OCI-M2 (cell line): ENCODE measurements at regions not wholly inside any gene's neighbourhood (a gene's known extent, or its start where the extent isn't known, plus 50 kb on each side); places are given as distances from the start of the nearest gene placed in this dataset.

Experiments used
- DNase-seq: peaks from one replicate; lab custom pipeline; 2025; ENCODE audit not compliant: unreplicated experiment; lab: John Stamatoyannopoulos, UW

GRCh38 chr2:120948662-120949011, 213.0 kb downstream of the GLI2 start:
- no peak for DNase-seq

GRCh38 chr2:120949027-120949956, 213.6 kb downstream of the GLI2 start:
- DNase-seq = no peak

GRCh38 chr2:120949957-120950590, 214.4 kb downstream of the GLI2 start:
- DNase-seq = no peak

- no peak for DNase-seq
Measured at GRCh38 chr2:120951693-120952092, 216.0 kb downstream of the GLI2 start.

- DNase-seq = no peak
Measured at GRCh38 chr2:120952318-120952717, 216.7 kb downstream of the GLI2 start.

- DNase-seq = no peak
Measured at GRCh38 chr2:120953066-120953756, 217.5 kb downstream of the GLI2 start.

- DNase-seq = no peak
Measured at GRCh38 chr2:120953843-120954584, 218.3 kb downstream of the GLI2 start.

- no peak for DNase-seq
Measured at GRCh38 chr2:120954939-120955338, 219.3 kb downstream of the GLI2 start.

GRCh38 chr2:120955427-120955826, 219.8 kb downstream of the GLI2 start:
- no peak for DNase-seq

GRCh38 chr2:120956486-120957156, 221.0 kb downstream of the GLI2 start:
- no peak for DNase-seq

- DNase-seq = no peak
Measured at GRCh38 chr2:120957905-120958304, 222.2 kb downstream of the GLI2 start.

- DNase-seq = no peak
Measured at GRCh38 chr2:120958623-120959366, 223.1 kb downstream of the GLI2 start.

GRCh38 chr2:120959426-120959825, 223.8 kb downstream of the GLI2 start:
- no peak for DNase-seq

GRCh38 chr2:120960770-120961366, 225.2 kb downstream of the GLI2 start:
- DNase-seq = no peak

- DNase-seq = no peak
Measured at GRCh38 chr2:120961396-120961795, 225.7 kb downstream of the GLI2 start.

- no peak for DNase-seq
Measured at GRCh38 chr2:120963997-120964705, 228.5 kb downstream of the GLI2 start.

GRCh38 chr2:120964819-120965218, 229.2 kb downstream of the GLI2 start:
- no peak for DNase-seq

- DNase-seq = no peak
Measured at GRCh38 chr2:120966510-120967254, 231.0 kb downstream of the GLI2 start.
